ENCODE measurements at regions not wholly inside any gene's neighbourhood (a gene's known extent, or its start where the extent isn't known, plus 50 kb on each side); places are given as distances from the start of the nearest gene placed in this dataset.

- Histone ChIP-seq H3K4me1 (no peaks in the 10 kb centered on the region), H3K36me3 (no peaks in the 10 kb centered on the region), H3K4me3 (no peak overlapping the region), H3K9me3 (no peaks in the 10 kb centered on the region), H3K27ac (no peak overlapping the region), H3K27me3 (peaks cover 0 to 3% of the 10 kb centered on the region in 2 donors)
- ATAC-seq (no peak), DNase-seq (no peak)
- intact Hi-C loops (cut with DNase I): loop anchor here in 1 of 2 donors (10.0 kb wide), 1 partner anchor 160 kb away; no protein-coding TSS in a partner anchor
- TF ChIP-seq CTCF (IDR thresholded peaks at IDR 0.05) (no peak), POLR2A (IDR thresholded peaks at IDR 0.05) (no peak)
These were observed 108.9 kb upstream of the NKX1-1 start for GRCh38 chr4:1515156-1515555.

GRCh38 chr4:1514612-1515011 lies 108.4 kb upstream of the NKX1-1 start:
- Histone ChIP-seq H3K4me3 (no peak overlapping the region), H3K27me3 (peaks cover 0 to 3% of the 10 kb centered on the region in 2 donors), H3K27ac (no peak overlapping the region), H3K4me1 (no peaks in the 10 kb centered on the region), H3K9me3 (no peaks in the 10 kb centered on the region), H3K36me3 (no peaks in the 10 kb centered on the region)
- no peak for TF ChIP-seq CTCF (IDR thresholded peaks at IDR 0.05)
- TF ChIP-seq POLR2A (IDR thresholded peaks at IDR 0.05): no peak
- 64% methylated on average over 3 of the region's 3 CpGs for WGBS (ENCODE audit: insufficient coverage, low coverage, low lambda C conversion rate, missing lambda C conversion rate)
- no peak for DNase-seq
- ATAC-seq: no peak
- intact Hi-C loops (cut with DNase I): loop anchor here in 1 of 2 donors (10.0 kb wide), 1 partner anchor 160 kb away; no protein-coding TSS in a partner anchor

GRCh38 chr4:1513936-1514483 lies 107.8 kb upstream of the NKX1-1 start:
- intact Hi-C loops (cut with DNase I): loop anchor here in 1 of 2 donors (10.0 kb wide), 1 partner anchor 159 kb away; no protein-coding TSS in a partner anchor
- peak overlapping the region in 1 of 3 donors; percentile 26 for H3K4me3 ChIP-seq
- H3K27me3 ChIP-seq: peaks cover 0 to 3% of the 10 kb centered on the region in 2 donors
- ATAC-seq: no peak
- H3K9me3 ChIP-seq: no peaks in the 10 kb centered on the region
- no peak overlapping the region for H3K27ac ChIP-seq
- no peaks in the 10 kb centered on the region for H3K4me1 ChIP-seq
- H3K36me3 ChIP-seq: no peaks in the 10 kb centered on the region
- 68% methylated on average over 4 of the region's 4 CpGs for WGBS (ENCODE audit: insufficient coverage, low coverage, low lambda C conversion rate, missing lambda C conversion rate)
- TF ChIP-seq CTCF (IDR thresholded peaks at IDR 0.05) (no peak), POLR2A (IDR thresholded peaks at IDR 0.05) (no peak)
- DNase-seq: no peak

GRCh38 chr4:1512738-1513660 lies 106.8 kb upstream of the NKX1-1 start:
- Histone ChIP-seq H3K27ac (no peak overlapping the region), H3K4me3 (peak overlapping the region in 2 of 3 donors; percentile 26 to 46), H3K4me1 (no peaks in the 10 kb centered on the region), H3K9me3 (no peaks in the 10 kb centered on the region), H3K36me3 (no peaks in the 10 kb centered on the region), H3K27me3 (peaks cover 0 to 3% of the 10 kb centered on the region in 2 donors)
- WGBS (ENCODE audit: insufficient coverage, low coverage, low lambda C conversion rate, missing lambda C conversion rate): 28% methylated on average over 3 of the region's 78 CpGs
- intact Hi-C loops (cut with DNase I): loop anchor here in 1 of 2 donors (10.0 kb wide), 1 partner anchor 158 kb away; no protein-coding TSS in a partner anchor
- ATAC-seq (peak; percentile 70 to 82 (median 79)), DNase-seq (peak in 2 of 3 donors; percentile 55 to 61)
- peak; percentile 53 to 84 (median 56) for TF ChIP-seq CTCF (IDR thresholded peaks at IDR 0.05)
- no peak for TF ChIP-seq POLR2A (IDR thresholded peaks at IDR 0.05)

Data from right lobe of liver (tissue), 6 donors.